ENCODE measurements at regions not wholly inside any gene's neighbourhood (a gene's known extent, or its start where the extent isn't known, plus 50 kb on each side); places are given as distances from the start of the nearest gene placed in this dataset.

DNA sequence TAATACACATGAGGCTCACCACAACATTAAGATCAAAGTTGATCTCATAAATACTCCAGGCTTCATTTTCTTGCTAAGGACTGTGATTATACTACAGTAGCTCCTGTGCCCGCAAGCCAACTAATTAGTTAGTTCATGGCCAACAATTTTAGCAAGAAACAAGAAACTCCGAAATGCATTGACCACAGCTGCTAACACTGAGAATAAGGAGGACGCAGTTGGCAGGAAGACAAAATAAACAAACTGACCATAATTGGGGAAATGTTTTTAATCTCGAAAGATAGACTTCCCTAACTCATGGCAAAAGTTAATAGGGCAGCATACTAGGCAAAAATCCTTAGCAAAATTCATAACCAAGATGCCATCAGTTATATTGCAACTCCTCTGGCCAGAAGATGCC, 115.5 kb upstream of the SPEF2 start:
- Histone ChIP-seq H3K79me1 (ENCODE audit: low read length) (no peaks in the 10 kb centered on the region), H2AK5ac (ENCODE audit: low read length) (no peak overlapping the region), H3K27ac (ENCODE audit: low read depth, low read length) (no peak overlapping the region), H3K18ac (ENCODE audit: low read length) (no peak overlapping the region), H2BK120ac (ENCODE audit: insufficient read depth, low read length, poor library complexity) (no peak overlapping the region), H3K4ac (ENCODE audit: low read depth, low read length) (no peak overlapping the region), H4K91ac (ENCODE audit: low read depth, low read length) (no peak overlapping the region), H3K4me1 (ENCODE audit: control insufficient read depth in 1 of 2, insufficient read depth in 2 of 2, low read length in 2 of 2) (no peaks in the 10 kb centered on the region), H2BK12ac (ENCODE audit: low read length) (no peak overlapping the region), H3K27me3 (ENCODE audit: insufficient read depth, low read length) (no peaks in the 10 kb centered on the region), H3K23ac (ENCODE audit: low read length) (no peak overlapping the region), H2BK5ac (ENCODE audit: low read depth, low read length, poor library complexity) (no peak overlapping the region), H3K9ac (ENCODE audit: low read length) (no peak overlapping the region), H3K4me2 (ENCODE audit: low read length) (no peak overlapping the region), H4K12ac (ENCODE audit: low read depth, low read length) (no peak overlapping the region), H3K14ac (ENCODE audit: low read length) (no peak overlapping the region), H2AFZ (ENCODE audit: insufficient read depth, low read length, poor library complexity) (no peak overlapping the region), H3K9me3 (ENCODE audit: insufficient read depth, low read depth, low read length) (no peaks in the 10 kb centered on the region), H3K79me2 (ENCODE audit: control insufficient read depth, insufficient read depth, low read length, poor library complexity) (no peaks in the 10 kb centered on the region), H4K8ac (ENCODE audit: low read depth, low read length) (no peak overlapping the region), H3K4me3 (ENCODE audit: low read depth, low read length) (no peak overlapping the region), H3K36me3 (ENCODE audit: control insufficient read depth in 1 of 2, insufficient read depth in 2 of 2, low read length in 2 of 2) (no peaks in the 10 kb centered on the region)
- WGBS (ENCODE audit: extremely low coverage, insufficient coverage, insufficient read length) = no CpG with 5 or more reads among the region's 4 CpGs
- DNase-seq = no peak

DNA sequence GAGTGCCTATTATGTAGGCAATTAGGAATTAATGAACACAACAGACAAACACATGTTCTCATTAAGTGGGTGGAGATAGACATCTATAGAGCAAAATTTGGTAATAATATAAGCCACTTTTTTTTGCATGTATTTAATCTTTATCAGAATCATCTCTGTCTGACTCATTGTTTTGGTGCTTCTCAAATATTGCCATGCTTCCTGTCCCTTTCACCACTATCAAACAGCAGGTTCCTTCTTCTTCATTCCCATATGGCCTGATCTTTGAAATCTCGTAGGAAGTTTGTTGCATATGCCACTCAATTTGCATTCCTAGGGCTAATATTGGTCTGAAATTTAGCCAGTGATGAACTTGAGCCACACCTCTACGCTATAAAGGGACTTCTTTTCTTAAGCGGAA, 128.9 kb upstream of the SPEF2 start:
- Histone ChIP-seq H3K36me3 (ENCODE audit: control insufficient read depth in 1 of 2, insufficient read depth in 2 of 2, low read length in 2 of 2) (no peaks in the 10 kb centered on the region), H4K91ac (ENCODE audit: low read depth, low read length) (no peak overlapping the region), H3K14ac (ENCODE audit: low read length) (no peak overlapping the region), H3K4me2 (ENCODE audit: low read length) (no peak overlapping the region), H3K27me3 (ENCODE audit: insufficient read depth, low read length) (no peaks in the 10 kb centered on the region), H3K9ac (ENCODE audit: low read length) (no peak overlapping the region), H3K4me1 (ENCODE audit: control insufficient read depth in 1 of 2, insufficient read depth in 2 of 2, low read length in 2 of 2) (no peaks in the 10 kb centered on the region), H2BK5ac (ENCODE audit: low read depth, low read length, poor library complexity) (no peak overlapping the region), H2BK120ac (ENCODE audit: insufficient read depth, low read length, poor library complexity) (no peak overlapping the region), H4K8ac (ENCODE audit: low read depth, low read length) (no peak overlapping the region), H3K79me1 (ENCODE audit: low read length) (no peaks in the 10 kb centered on the region), H4K12ac (ENCODE audit: low read depth, low read length) (no peak overlapping the region), H2BK12ac (ENCODE audit: low read length) (no peak overlapping the region), H3K79me2 (ENCODE audit: control insufficient read depth, insufficient read depth, low read length, poor library complexity) (no peaks in the 10 kb centered on the region), H3K27ac (ENCODE audit: low read depth, low read length) (no peak overlapping the region), H3K18ac (ENCODE audit: low read length) (no peak overlapping the region), H2AFZ (ENCODE audit: insufficient read depth, low read length, poor library complexity) (no peak overlapping the region), H3K9me3 (ENCODE audit: insufficient read depth, low read depth, low read length) (no peaks in the 10 kb centered on the region), H3K4me3 (ENCODE audit: low read depth, low read length) (no peak overlapping the region), H3K4ac (ENCODE audit: low read depth, low read length) (no peak overlapping the region), H2AK5ac (ENCODE audit: low read length) (no peak overlapping the region), H3K23ac (ENCODE audit: low read length) (no peak overlapping the region)
- no CpG with 5 or more reads among the region's 3 CpGs for WGBS (ENCODE audit: extremely low coverage, insufficient coverage, insufficient read length)
- DNase-seq = no peak

DNA sequence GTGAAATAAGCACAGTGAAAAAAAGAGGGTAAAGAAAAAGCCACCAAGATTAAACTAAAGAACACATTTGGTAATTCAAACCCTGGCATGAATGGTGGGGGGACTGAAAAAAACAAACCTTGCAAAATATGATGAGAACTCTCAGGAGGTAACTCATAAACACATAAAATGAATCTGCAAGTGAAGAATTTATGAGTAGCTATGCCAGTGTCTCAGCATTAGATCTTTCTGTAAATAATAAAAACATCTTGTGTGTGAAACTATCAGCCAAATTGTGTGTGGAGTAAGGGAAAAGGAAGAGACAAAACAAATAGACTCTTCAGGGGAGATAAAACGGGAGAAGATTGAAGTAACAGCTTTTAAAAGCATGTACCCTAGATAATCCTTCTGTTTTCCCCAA, 129.6 kb upstream of the SPEF2 start:
- H4K12ac ChIP-seq (ENCODE audit: low read depth, low read length) = no peak overlapping the region
- DNase-seq = no peak
- H3K14ac ChIP-seq (ENCODE audit: low read length) = no peak overlapping the region
- H3K27ac ChIP-seq (ENCODE audit: low read depth, low read length) = no peak overlapping the region
- no peak overlapping the region for H3K9ac ChIP-seq (ENCODE audit: low read length)
- H3K23ac ChIP-seq (ENCODE audit: low read length) = no peak overlapping the region
- no peak overlapping the region for H3K4ac ChIP-seq (ENCODE audit: low read depth, low read length)
- WGBS (ENCODE audit: extremely low coverage, insufficient coverage, insufficient read length) = no CpG with 5 or more reads among the region's 1 CpG
- H4K8ac ChIP-seq (ENCODE audit: low read depth, low read length) = no peak overlapping the region
- H3K4me2 ChIP-seq (ENCODE audit: low read length) = no peak overlapping the region
- no peak overlapping the region for H2BK120ac ChIP-seq (ENCODE audit: insufficient read depth, low read length, poor library complexity)
- H2BK5ac ChIP-seq (ENCODE audit: low read depth, low read length, poor library complexity) = no peak overlapping the region
- H3K4me3 ChIP-seq (ENCODE audit: low read depth, low read length) = no peak overlapping the region
- no peaks in the 10 kb centered on the region for H3K4me1 ChIP-seq (ENCODE audit: control insufficient read depth in 1 of 2, insufficient read depth in 2 of 2, low read length in 2 of 2)
- H2AFZ ChIP-seq (ENCODE audit: insufficient read depth, low read length, poor library complexity) = no peak overlapping the region
- no peak overlapping the region for H2BK12ac ChIP-seq (ENCODE audit: low read length)
- no peak overlapping the region for H4K91ac ChIP-seq (ENCODE audit: low read depth, low read length)
- no peaks in the 10 kb centered on the region for H3K79me1 ChIP-seq (ENCODE audit: low read length)
- no peaks in the 10 kb centered on the region for H3K27me3 ChIP-seq (ENCODE audit: insufficient read depth, low read length)
- H3K36me3 ChIP-seq (ENCODE audit: control insufficient read depth in 1 of 2, insufficient read depth in 2 of 2, low read length in 2 of 2) = no peaks in the 10 kb centered on the region
- no peaks in the 10 kb centered on the region for H3K9me3 ChIP-seq (ENCODE audit: insufficient read depth, low read depth, low read length)
- no peak overlapping the region for H3K18ac ChIP-seq (ENCODE audit: low read length)
- no peak overlapping the region for H2AK5ac ChIP-seq (ENCODE audit: low read length)
- no peaks in the 10 kb centered on the region for H3K79me2 ChIP-seq (ENCODE audit: control insufficient read depth, insufficient read depth, low read length, poor library complexity)

DNA sequence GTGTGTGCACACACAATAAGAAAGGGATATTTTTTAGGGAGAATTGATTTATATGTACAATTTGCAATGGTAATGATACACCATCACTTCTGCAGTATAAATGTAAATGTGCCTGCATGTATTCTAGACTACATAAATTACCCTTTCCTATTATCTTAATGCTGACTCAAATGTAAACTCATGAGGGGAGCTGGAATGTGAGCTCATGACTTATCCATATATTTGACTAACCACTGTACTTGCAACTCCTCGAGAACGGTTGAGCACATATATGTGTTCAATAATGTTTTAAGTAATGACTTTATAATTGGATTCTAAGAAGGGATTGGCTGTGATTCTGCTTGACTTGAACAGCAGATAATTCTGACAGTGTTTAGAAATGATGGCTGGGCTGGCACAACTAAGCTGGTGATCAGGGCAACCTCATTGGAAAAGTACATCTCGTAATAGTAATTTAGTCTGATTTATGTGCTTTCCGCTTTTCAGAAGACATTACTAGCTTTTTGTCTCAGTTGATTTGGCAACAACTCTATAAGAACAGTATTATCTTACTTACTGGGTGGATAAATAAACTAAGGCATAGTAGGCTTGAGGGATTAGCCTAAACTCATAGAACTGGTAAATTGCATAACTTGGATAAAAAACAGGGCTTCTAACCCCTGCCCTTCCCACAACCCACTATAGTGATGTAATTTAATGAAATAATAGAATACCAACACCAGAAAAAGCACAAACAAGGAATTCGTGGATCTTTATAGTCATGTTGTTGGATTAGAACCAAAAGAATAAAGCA, 130.2 kb upstream of the SPEF2 start:
- Histone ChIP-seq H3K4me2 (ENCODE audit: low read length) (no peak overlapping the region), H3K23ac (ENCODE audit: low read length) (no peak overlapping the region), H4K12ac (ENCODE audit: low read depth, low read length) (no peak overlapping the region), H3K18ac (ENCODE audit: low read length) (no peak overlapping the region), H4K91ac (ENCODE audit: low read depth, low read length) (no peak overlapping the region), H2BK12ac (ENCODE audit: low read length) (no peak overlapping the region), H3K79me2 (ENCODE audit: control insufficient read depth, insufficient read depth, low read length, poor library complexity) (no peaks in the 10 kb centered on the region), H3K4me3 (ENCODE audit: low read depth, low read length) (no peak overlapping the region), H2AFZ (ENCODE audit: insufficient read depth, low read length, poor library complexity) (no peak overlapping the region), H2BK120ac (ENCODE audit: insufficient read depth, low read length, poor library complexity) (no peak overlapping the region), H3K4ac (ENCODE audit: low read depth, low read length) (no peak overlapping the region), H3K36me3 (ENCODE audit: control insufficient read depth in 1 of 2, insufficient read depth in 2 of 2, low read length in 2 of 2) (no peaks in the 10 kb centered on the region), H2AK5ac (ENCODE audit: low read length) (no peak overlapping the region), H3K27ac (ENCODE audit: low read depth, low read length) (no peak overlapping the region), H2BK5ac (ENCODE audit: low read depth, low read length, poor library complexity) (no peak overlapping the region), H3K79me1 (ENCODE audit: low read length) (no peaks in the 10 kb centered on the region), H4K8ac (ENCODE audit: low read depth, low read length) (no peak overlapping the region), H3K9me3 (ENCODE audit: insufficient read depth, low read depth, low read length) (no peaks in the 10 kb centered on the region), H3K4me1 (ENCODE audit: control insufficient read depth in 1 of 2, insufficient read depth in 2 of 2, low read length in 2 of 2) (no peaks in the 10 kb centered on the region), H3K9ac (ENCODE audit: low read length) (no peak overlapping the region), H3K27me3 (ENCODE audit: insufficient read depth, low read length) (no peaks in the 10 kb centered on the region), H3K14ac (ENCODE audit: low read length) (no peak overlapping the region)
- DNase-seq = no peak
- no CpG with 5 or more reads among the region's 5 CpGs for WGBS (ENCODE audit: extremely low coverage, insufficient coverage, insufficient read length)

Measured in trophoblast cell (in vitro differentiated cells and primary cell).